GM19043 (cell line): ENCODE measurements at regions not wholly inside any gene's neighbourhood (a gene's known extent, or its start where the extent isn't known, plus 50 kb on each side); places are given as distances from the start of the nearest gene placed in this dataset.

Experiments
- ATAC-seq: cut with Tn5 transposase; IDR thresholded peaks from one replicate; pipeline ENCODE4 v1.9.1; 2021; ENCODE audit warnings: low read depth; ENCODE audit not compliant: unreplicated experiment

- ATAC-seq, result no peak
Measured at GRCh38 chr13:106246242-106246641, 289.2 kb downstream of the EFNB2 start.

GRCh38 chr13:106243011-106243565 is 292.4 kb downstream of the EFNB2 start:
- ATAC-seq, result no peak

GRCh38 chr13:106241974-106242953 is 293.2 kb downstream of the EFNB2 start:
- ATAC-seq, result no peak

GRCh38 chr13:106238690-106239089 is 296.8 kb downstream of the EFNB2 start:
- no peak for ATAC-seq

GRCh38 chr13:106234636-106235035 is 300.8 kb downstream of the EFNB2 start:
- ATAC-seq, result no peak

- no peak for ATAC-seq
Measured at GRCh38 chr13:106233134-106233735, 302.2 kb downstream of the EFNB2 start.

GRCh38 chr13:106232681-106233080 is 302.8 kb downstream of the EFNB2 start:
- ATAC-seq, result no peak

- no peak for ATAC-seq
Measured at GRCh38 chr13:106230450-106230849, 305.0 kb downstream of the EFNB2 start.

- ATAC-seq, result no peak
Measured at GRCh38 chr13:106225126-106225525, 310.3 kb downstream of the EFNB2 start.

- ATAC-seq, result no peak
Measured at GRCh38 chr13:106220211-106220610, 315.3 kb downstream of the EFNB2 start.

- ATAC-seq, result no peak
Measured at GRCh38 chr13:106213028-106213757, 322.3 kb downstream of the EFNB2 start.

GRCh38 chr13:106212386-106213010 is 323.0 kb downstream of the EFNB2 start:
- no peak for ATAC-seq

- no peak for ATAC-seq
Measured at GRCh38 chr13:106210324-106210723, 325.1 kb downstream of the EFNB2 start.

- ATAC-seq, result no peak
Measured at GRCh38 chr13:106205871-106206270, 329.6 kb downstream of the EFNB2 start.

- no peak for ATAC-seq
Measured at GRCh38 chr13:106197496-106197895, 338.0 kb downstream of the EFNB2 start.

GRCh38 chr13:106187501-106188095 is 347.9 kb downstream of the EFNB2 start:
- ATAC-seq, result no peak

GRCh38 chr13:106187101-106187500 is 348.4 kb downstream of the EFNB2 start:
- ATAC-seq, result no peak

GRCh38 chr13:106186366-106187030 is 349.0 kb downstream of the EFNB2 start:
- ATAC-seq, result no peak

GRCh38 chr13:106184790-106185189 is 350.7 kb downstream of the EFNB2 start:
- ATAC-seq, result no peak
